ENCODE measurements at regions not wholly inside any gene's neighbourhood (a gene's known extent, or its start where the extent isn't known, plus 50 kb on each side); places are given as distances from the start of the nearest gene placed in this dataset.

- Histone ChIP-seq H2AFZ (ENCODE audit: low read length) (no peak overlapping the region), H3K9me3 (ENCODE audit: control insufficient read depth, insufficient read depth, low read depth, low read length) (no peaks in the 10 kb centered on the region), H3K79me2 (ENCODE audit: control insufficient read depth, insufficient read depth, low read length) (no peaks in the 10 kb centered on the region), H3K4me1 (ENCODE audit: control insufficient read depth, extremely low read depth, insufficient read depth, low read length) (no peaks in the 10 kb centered on the region), H3K27ac (ENCODE audit: insufficient read depth, low read length) (no peak overlapping the region), H3K36me3 (ENCODE audit: control insufficient read depth, insufficient read depth, low read length) (no peaks in the 10 kb centered on the region), H3K4me2 (ENCODE audit: extremely low read depth, insufficient read depth, low read length) (no peak overlapping the region), H4K20me1 (ENCODE audit: control insufficient read depth, extremely low read depth, insufficient read depth, low read length) (no peaks in the 10 kb centered on the region), H3K4me3 (replicated peaks in 1 of 4; ENCODE audit: control extremely low read depth in 1 of 4, insufficient read depth in 1 of 4, low read depth in 3 of 4, low read length in 4 of 4) (no peak overlapping the region), H3K27me3 (ENCODE audit: control insufficient read depth, insufficient read depth, low read length) (no peaks in the 10 kb centered on the region), H3K9ac (ENCODE audit: insufficient read depth, low read length) (no peak overlapping the region)
- TF ChIP-seq CTCF (conservative IDR thresholded peaks at IDR 0.05 in 1 of 2, IDR thresholded peaks at IDR 0.05 in 1 of 2; ENCODE audit: low read depth in 1 of 2, low read length in 2 of 2): no peak
- no peak for TF ChIP-seq EZH2 (IDR thresholded peaks at IDR 0.05; ENCODE audit: low read length, missing control alignments)
- DNase-seq (ENCODE audit: low read depth in 2 of 2): no peak
Measured at GRCh38 chr17:33964344-33964979, 290.6 kb upstream of the CCL2 start.

- Histone ChIP-seq H3K9ac (ENCODE audit: insufficient read depth, low read length) (no peak overlapping the region), H3K4me1 (ENCODE audit: control insufficient read depth, extremely low read depth, insufficient read depth, low read length) (no peaks in the 10 kb centered on the region), H3K79me2 (ENCODE audit: control insufficient read depth, insufficient read depth, low read length) (no peaks in the 10 kb centered on the region), H4K20me1 (ENCODE audit: control insufficient read depth, extremely low read depth, insufficient read depth, low read length) (no peaks in the 10 kb centered on the region), H3K9me3 (ENCODE audit: control insufficient read depth, insufficient read depth, low read depth, low read length) (no peaks in the 10 kb centered on the region), H3K4me3 (replicated peaks in 1 of 4; ENCODE audit: control extremely low read depth in 1 of 4, insufficient read depth in 1 of 4, low read depth in 3 of 4, low read length in 4 of 4) (no peak overlapping the region), H3K4me2 (ENCODE audit: extremely low read depth, insufficient read depth, low read length) (no peak overlapping the region), H2AFZ (ENCODE audit: low read length) (no peak overlapping the region), H3K36me3 (ENCODE audit: control insufficient read depth, insufficient read depth, low read length) (no peaks in the 10 kb centered on the region), H3K27ac (ENCODE audit: insufficient read depth, low read length) (no peak overlapping the region), H3K27me3 (ENCODE audit: control insufficient read depth, insufficient read depth, low read length) (no peaks in the 10 kb centered on the region)
- TF ChIP-seq EZH2 (IDR thresholded peaks at IDR 0.05; ENCODE audit: low read length, missing control alignments) (no peak), CTCF (conservative IDR thresholded peaks at IDR 0.05 in 1 of 2, IDR thresholded peaks at IDR 0.05 in 1 of 2; ENCODE audit: low read depth in 1 of 2, low read length in 2 of 2) (no peak)
- DNase-seq (ENCODE audit: low read depth in 2 of 2): no peak
Measured at GRCh38 chr17:33966410-33967059, 288.6 kb upstream of the CCL2 start.

DNA sequence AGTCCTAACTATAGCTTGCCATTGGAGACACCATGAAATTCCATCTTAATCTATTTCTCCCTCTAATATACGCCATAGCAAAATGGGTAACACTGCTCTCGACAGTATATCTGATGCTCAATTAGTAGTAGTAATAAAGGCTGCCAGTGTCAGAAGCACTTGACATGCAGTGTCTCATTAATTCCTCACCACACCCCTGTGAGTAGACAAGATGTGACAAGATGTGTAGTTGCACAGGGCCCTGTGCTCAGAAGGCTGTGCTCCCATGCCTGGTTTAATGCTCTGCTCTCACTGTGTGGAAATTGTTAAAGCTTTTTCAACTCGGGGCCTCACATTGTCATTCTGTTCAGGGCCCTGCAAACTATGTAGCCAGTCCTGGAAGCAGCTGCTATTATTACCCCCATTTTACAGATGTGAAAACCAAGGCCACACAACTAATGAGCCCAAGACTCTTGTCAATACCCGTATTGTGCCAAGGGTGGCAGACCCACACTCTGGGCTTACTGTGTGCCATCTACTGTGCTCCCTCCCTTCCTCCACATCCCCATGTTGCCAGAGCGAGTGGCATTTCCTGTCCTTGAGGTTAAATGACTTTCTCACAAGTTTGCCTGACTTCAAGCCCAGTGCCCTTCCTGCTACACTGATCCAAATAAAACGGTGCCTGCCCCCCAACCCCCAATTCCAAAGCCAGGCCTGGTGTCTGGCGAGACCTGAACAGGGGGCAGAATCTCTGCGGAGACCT lies 287.3 kb upstream of the CCL2 start:
- Histone ChIP-seq H3K79me2 (ENCODE audit: control insufficient read depth, insufficient read depth, low read length) (no peaks in the 10 kb centered on the region), H4K20me1 (ENCODE audit: control insufficient read depth, extremely low read depth, insufficient read depth, low read length) (no peaks in the 10 kb centered on the region), H3K9me3 (ENCODE audit: control insufficient read depth, insufficient read depth, low read depth, low read length) (no peaks in the 10 kb centered on the region), H3K27ac (ENCODE audit: insufficient read depth, low read length) (no peak overlapping the region), H3K36me3 (ENCODE audit: control insufficient read depth, insufficient read depth, low read length) (no peaks in the 10 kb centered on the region), H3K4me2 (ENCODE audit: extremely low read depth, insufficient read depth, low read length) (no peak overlapping the region), H3K9ac (ENCODE audit: insufficient read depth, low read length) (no peak overlapping the region), H3K4me3 (replicated peaks in 1 of 4; ENCODE audit: control extremely low read depth in 1 of 4, insufficient read depth in 1 of 4, low read depth in 3 of 4, low read length in 4 of 4) (no peak overlapping the region), H2AFZ (ENCODE audit: low read length) (no peak overlapping the region), H3K27me3 (ENCODE audit: control insufficient read depth, insufficient read depth, low read length) (no peaks in the 10 kb centered on the region), H3K4me1 (ENCODE audit: control insufficient read depth, extremely low read depth, insufficient read depth, low read length) (no peaks in the 10 kb centered on the region)
- DNase-seq (ENCODE audit: low read depth in 2 of 2): no peak
- no peak for TF ChIP-seq CTCF (conservative IDR thresholded peaks at IDR 0.05 in 1 of 2, IDR thresholded peaks at IDR 0.05 in 1 of 2; ENCODE audit: low read depth in 1 of 2, low read length in 2 of 2)
- no peak for TF ChIP-seq EZH2 (IDR thresholded peaks at IDR 0.05; ENCODE audit: low read length, missing control alignments)

All from fibroblast of lung (primary cell).